ENCODE measurements at regions not wholly inside any gene's neighbourhood (a gene's known extent, or its start where the extent isn't known, plus 50 kb on each side); places are given as distances from the start of the nearest gene placed in this dataset.

DNA sequence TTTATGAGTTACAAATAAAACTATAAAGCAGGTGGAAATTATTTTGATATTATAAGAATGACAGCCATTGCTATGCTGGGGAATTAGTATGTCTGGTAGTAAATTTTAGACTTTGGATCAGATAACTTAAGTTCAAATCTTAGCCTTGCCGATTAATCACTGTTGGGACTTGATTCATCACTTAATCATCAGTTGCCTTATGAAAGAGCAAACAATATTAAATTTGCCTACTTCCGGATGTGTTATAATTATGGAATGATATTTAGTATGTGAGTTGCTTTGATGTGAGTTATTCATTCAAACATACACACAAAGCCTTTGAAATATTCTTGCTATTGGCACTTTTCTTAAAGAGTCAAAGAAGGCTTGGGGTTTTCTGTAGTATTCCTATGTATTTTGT lies 717.7 kb downstream of the BRINP1 start:
- DNase-seq: no peak
- H3K27ac ChIP-seq: no peak overlapping the region
- TF ChIP-seq POLR2A (IDR thresholded peaks at IDR 0.05): no peak
- TF ChIP-seq, protein P1, sequence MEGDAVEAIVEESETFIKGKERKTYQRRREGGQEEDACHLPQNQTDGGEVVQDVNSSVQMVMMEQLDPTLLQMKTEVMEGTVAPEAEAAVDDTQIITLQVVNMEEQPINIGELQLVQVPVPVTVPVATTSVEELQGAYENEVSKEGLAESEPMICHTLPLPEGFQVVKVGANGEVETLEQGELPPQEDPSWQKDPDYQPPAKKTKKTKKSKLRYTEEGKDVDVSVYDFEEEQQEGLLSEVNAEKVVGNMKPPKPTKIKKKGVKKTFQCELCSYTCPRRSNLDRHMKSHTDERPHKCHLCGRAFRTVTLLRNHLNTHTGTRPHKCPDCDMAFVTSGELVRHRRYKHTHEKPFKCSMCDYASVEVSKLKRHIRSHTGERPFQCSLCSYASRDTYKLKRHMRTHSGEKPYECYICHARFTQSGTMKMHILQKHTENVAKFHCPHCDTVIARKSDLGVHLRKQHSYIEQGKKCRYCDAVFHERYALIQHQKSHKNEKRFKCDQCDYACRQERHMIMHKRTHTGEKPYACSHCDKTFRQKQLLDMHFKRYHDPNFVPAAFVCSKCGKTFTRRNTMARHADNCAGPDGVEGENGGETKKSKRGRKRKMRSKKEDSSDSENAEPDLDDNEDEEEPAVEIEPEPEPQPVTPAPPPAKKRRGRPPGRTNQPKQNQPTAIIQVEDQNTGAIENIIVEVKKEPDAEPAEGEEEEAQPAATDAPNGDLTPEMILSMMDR (IDR thresholded peaks at IDR 0.05): no peak
- H3K27me3 ChIP-seq: no peaks in the 10 kb centered on the region
- no peaks in the 10 kb centered on the region for H3K9me3 ChIP-seq
- H3K4me3 ChIP-seq: no peak overlapping the region
- H3K36me3 ChIP-seq: no peaks in the 10 kb centered on the region
- no peaks in the 10 kb centered on the region for H3K4me1 ChIP-seq
- intact Hi-C loops (cut with DNase I; ENCODE audit: low total_unique reads): no loop called here

DNA sequence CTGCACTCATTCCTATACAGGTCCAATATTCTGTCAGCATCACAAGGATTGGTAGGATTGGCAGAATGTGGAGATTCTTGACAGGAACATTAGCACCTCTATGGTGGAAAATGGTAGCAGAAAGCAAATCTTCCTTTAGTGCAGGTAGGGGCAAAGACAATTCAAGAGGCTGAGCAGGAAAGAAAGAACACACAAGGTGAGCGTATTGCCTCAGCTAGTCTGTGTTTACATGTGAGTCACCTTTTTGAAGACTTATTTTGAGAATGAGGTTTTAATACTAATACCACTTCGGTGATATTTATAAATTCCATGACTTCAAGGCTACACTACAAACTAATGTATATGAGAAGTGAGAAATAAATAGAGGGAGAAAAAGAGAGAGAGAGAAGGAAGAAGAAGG lies 717.0 kb downstream of the BRINP1 start:
- Histone ChIP-seq H3K27me3 (no peaks in the 10 kb centered on the region), H3K36me3 (no peaks in the 10 kb centered on the region), H3K4me3 (no peak overlapping the region), H3K9me3 (no peaks in the 10 kb centered on the region), H3K4me1 (no peaks in the 10 kb centered on the region), H3K27ac (no peak overlapping the region)
- no peak for DNase-seq
- TF ChIP-seq POLR2A (IDR thresholded peaks at IDR 0.05): no peak
- TF ChIP-seq, protein P1 (IDR thresholded peaks at IDR 0.05): no peak
- intact Hi-C loops (cut with DNase I; ENCODE audit: low total_unique reads): no loop called here

DNA sequence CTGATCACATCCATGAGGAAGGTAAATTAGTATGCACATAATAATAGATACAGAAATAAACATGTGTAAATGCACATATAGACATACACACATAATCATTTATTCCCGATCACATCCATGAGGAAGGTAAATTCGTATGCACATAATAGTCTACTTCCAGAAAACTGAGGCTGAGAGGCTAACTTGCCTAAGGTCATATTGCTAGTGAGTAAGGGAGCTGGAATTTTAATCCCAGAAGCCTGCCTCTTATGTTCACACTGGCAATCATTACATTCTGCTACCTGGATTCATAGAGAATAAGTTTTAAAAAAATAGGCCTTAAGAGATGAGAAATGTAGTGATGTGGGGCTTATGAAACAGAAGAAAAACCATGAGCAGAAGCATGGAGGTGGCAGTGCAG lies 716.3 kb downstream of the BRINP1 start:
- intact Hi-C loops (cut with DNase I; ENCODE audit: low total_unique reads): no loop called here
- no peaks in the 10 kb centered on the region for H3K4me1 ChIP-seq

DNA sequence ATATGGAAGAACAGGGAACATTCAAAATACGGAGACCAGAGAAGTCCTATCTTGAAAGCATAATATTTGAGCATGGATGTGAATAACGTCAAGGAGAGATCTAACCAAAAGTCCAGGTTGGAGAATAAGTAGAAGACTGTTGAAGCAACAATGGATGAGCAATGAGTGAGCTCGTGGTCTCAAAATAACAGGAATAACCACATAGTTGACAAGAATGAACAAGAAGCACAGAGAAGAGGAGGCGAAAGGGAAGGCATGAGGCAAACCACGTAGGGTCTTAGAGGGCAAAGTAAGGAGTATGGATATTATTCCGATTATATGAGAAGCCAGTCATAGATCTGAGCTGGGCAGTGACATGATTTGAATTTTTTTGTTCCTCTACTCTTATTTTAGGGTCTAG lies 710.2 kb downstream of the BRINP1 start:
- Histone ChIP-seq H3K4me3 (no peak overlapping the region), H3K27me3 (no peaks in the 10 kb centered on the region), H3K4me1 (no peaks in the 10 kb centered on the region), H3K36me3 (no peaks in the 10 kb centered on the region), H3K27ac (no peak overlapping the region), H3K9me3 (no peaks in the 10 kb centered on the region)
- TF ChIP-seq, protein P1 (IDR thresholded peaks at IDR 0.05): no peak
- no peak for TF ChIP-seq POLR2A (IDR thresholded peaks at IDR 0.05)
- intact Hi-C loops (cut with DNase I; ENCODE audit: low total_unique reads): no loop called here
- no peak for DNase-seq

More for the DNA sequence above, 716.3 kb downstream of the BRINP1 start:
- Histone ChIP-seq H3K9me3 (no peaks in the 10 kb centered on the region), H3K36me3 (no peaks in the 10 kb centered on the region), H3K4me3 (no peak overlapping the region), H3K27me3 (no peaks in the 10 kb centered on the region), H3K27ac (no peak overlapping the region)
- TF ChIP-seq, protein P1 (IDR thresholded peaks at IDR 0.05): no peak
- TF ChIP-seq POLR2A (IDR thresholded peaks at IDR 0.05): no peak
- no peak for DNase-seq

DNA sequence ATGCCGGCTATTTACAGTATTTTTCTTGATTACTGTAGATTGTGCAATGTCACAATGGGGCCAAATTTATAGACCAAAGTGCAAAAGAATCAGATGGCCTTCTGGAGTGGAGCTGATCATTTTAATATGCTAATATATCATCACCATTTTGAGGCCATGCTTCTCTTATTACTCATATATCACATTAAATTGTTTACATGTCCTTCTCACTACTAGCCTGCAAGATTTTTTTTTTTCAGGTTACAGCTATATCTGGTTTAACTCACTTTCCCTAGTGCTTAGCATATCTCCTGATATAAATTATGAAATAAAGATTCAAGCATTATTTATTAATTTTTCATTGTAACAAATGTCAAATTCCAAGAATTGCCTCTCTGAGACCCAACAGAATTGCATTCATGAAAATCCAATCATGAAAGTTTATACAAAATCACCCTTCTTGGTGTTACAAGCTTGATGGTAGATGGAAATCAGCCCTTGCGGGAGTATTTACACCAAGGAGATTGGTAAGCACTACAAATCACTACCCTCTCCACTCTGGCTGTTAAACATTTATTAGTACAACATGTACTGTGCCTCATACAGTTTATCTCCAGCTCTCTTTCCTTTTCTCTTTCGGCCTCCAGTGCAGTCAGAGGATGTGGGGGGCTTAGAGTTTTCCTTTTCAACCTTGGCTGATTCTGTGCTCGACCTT lies 703.9 kb downstream of the BRINP1 start:
- H3K27me3 ChIP-seq: no peaks in the 10 kb centered on the region
- DNase-seq: no peak
- H3K4me3 ChIP-seq: no peak overlapping the region
- no peaks in the 10 kb centered on the region for H3K4me1 ChIP-seq
- H3K27ac ChIP-seq: no peak overlapping the region
- no peak for TF ChIP-seq POLR2A (IDR thresholded peaks at IDR 0.05)
- TF ChIP-seq, protein P1 (IDR thresholded peaks at IDR 0.05): no peak
- H3K36me3 ChIP-seq: no peaks in the 10 kb centered on the region
- H3K9me3 ChIP-seq: no peaks in the 10 kb centered on the region
- intact Hi-C loops (cut with DNase I; ENCODE audit: low total_unique reads): no loop called here
